HG03039 (cell line): ENCODE measurements at regions not wholly inside any gene's neighbourhood (a gene's known extent, or its start where the extent isn't known, plus 50 kb on each side); places are given as distances from the start of the nearest gene placed in this dataset.

Experiments
- ATAC-seq: cut with Tn5 transposase; IDR thresholded peaks from one replicate; pipeline ENCODE4 v1.9.1; 2021; ENCODE audit warnings: mild to moderate bottlenecking, moderate library complexity; ENCODE audit not compliant: unreplicated experiment

GRCh38 chr10:106473129-106473685 is 691.3 kb downstream of the SORCS1 start:
- no peak for ATAC-seq

GRCh38 chr10:106467506-106467905 is 697.0 kb downstream of the SORCS1 start:
- ATAC-seq = no peak

- no peak for ATAC-seq
Observed at GRCh38 chr10:106457522-106457921, 707.0 kb downstream of the SORCS1 start.

- ATAC-seq = no peak
Observed at GRCh38 chr10:106454233-106454632, 710.3 kb downstream of the SORCS1 start.

GRCh38 chr10:106450966-106451365 is 713.5 kb downstream of the SORCS1 start:
- no peak for ATAC-seq

GRCh38 chr10:106446920-106447319 is 717.6 kb downstream of the SORCS1 start:
- no peak for ATAC-seq

GRCh38 chr10:106442223-106442622 is 722.3 kb downstream of the SORCS1 start:
- no peak for ATAC-seq

- no peak for ATAC-seq
Observed at GRCh38 chr10:106440767-106441166, 723.7 kb downstream of the SORCS1 start.

- no peak for ATAC-seq
Observed at GRCh38 chr10:106440355-106440754, 724.2 kb downstream of the SORCS1 start.

- ATAC-seq = no peak
Observed at GRCh38 chr10:106439366-106439765, 725.1 kb downstream of the SORCS1 start.

- no peak for ATAC-seq
Observed at GRCh38 chr10:106438386-106438785, 726.1 kb downstream of the SORCS1 start.

GRCh38 chr10:106436123-106436715 is 728.3 kb downstream of the SORCS1 start:
- no peak for ATAC-seq

GRCh38 chr10:106435081-106435480 is 729.4 kb downstream of the SORCS1 start:
- ATAC-seq = no peak

- no peak for ATAC-seq
Observed at GRCh38 chr10:106424981-106425380, 739.5 kb downstream of the SORCS1 start.

GRCh38 chr10:106424054-106424453 is 740.5 kb downstream of the SORCS1 start:
- ATAC-seq = no peak

GRCh38 chr10:106410331-106410730 is 754.2 kb downstream of the SORCS1 start:
- ATAC-seq = no peak

- ATAC-seq = no peak
Observed at GRCh38 chr10:106405141-106405540, 759.4 kb downstream of the SORCS1 start.

- ATAC-seq = no peak
Observed at GRCh38 chr10:106402458-106402857, 762.0 kb downstream of the SORCS1 start.

GRCh38 chr10:106401967-106402366 is 762.5 kb downstream of the SORCS1 start:
- ATAC-seq = no peak

- no peak for ATAC-seq
Observed at GRCh38 chr10:106401161-106401560, 763.3 kb downstream of the SORCS1 start.

- ATAC-seq = no peak
Observed at GRCh38 chr10:106399112-106399511, 765.4 kb downstream of the SORCS1 start.

GRCh38 chr10:106396192-106396591 is 768.3 kb downstream of the SORCS1 start:
- ATAC-seq = no peak
